SJCRH30 (cell line): ENCODE measurements at regions not wholly inside any gene's neighbourhood (a gene's known extent, or its start where the extent isn't known, plus 50 kb on each side); places are given as distances from the start of the nearest gene placed in this dataset.
"Not testable (repeated sequence)": the region's sequence is repeated elsewhere in the genome, so short reads cannot be mapped to it uniquely, and the experiment has no call there.

Experiments used
- DNase-seq, 2 experiments: peaks; one replicate each; pipeline ENCODE4 v3.0.0-alpha.2; 2015 to 2020
- H3K27ac ChIP-seq: fragments of 250-450 bp; sonication (Bioruptor Pico); 2 replicates; pipeline ENCODE4 v1.5.1; 2020; ENCODE audit warnings: mild to moderate bottlenecking, moderate library complexity
- H3K27me3 ChIP-seq: fragments of 250-450 bp; sonication (Bioruptor Pico); 2 replicates; pipeline ENCODE4 v1.5.1; 2020; ENCODE audit warnings: mild to moderate bottlenecking, moderate library complexity
- H3K36me3 ChIP-seq: fragments of 250-450 bp; sonication (Bioruptor Pico); 2 replicates; pipeline ENCODE4 v1.5.1; 2020; ENCODE audit warnings: mild to moderate bottlenecking, moderate library complexity
- H3K4me1 ChIP-seq: fragments of 250-450 bp; sonication (Bioruptor Pico); 2 replicates; pipeline ENCODE4 v1.5.1; 2020; ENCODE audit warnings: mild to moderate bottlenecking, moderate library complexity
- H3K4me3 ChIP-seq: fragments of 250-450 bp; sonication (Bioruptor Pico); 2 replicates; pipeline ENCODE4 v1.5.1; 2020; ENCODE audit warnings: mild to moderate bottlenecking, moderate library complexity
- H3K9me3 ChIP-seq: fragments of 250-450 bp; sonication (Bioruptor Pico); replicated peaks from 2 replicates; pipeline ENCODE4 v1.5.1; 2020; ENCODE audit warnings: mild to moderate bottlenecking, moderate library complexity

- H3K4me1 ChIP-seq, H3K9me3 ChIP-seq, H3K27me3 ChIP-seq: not testable (repeated sequence)
These were observed 450.5 kb upstream of the ZEB2 start for GRCh38 chr2:144970410-144970809.

GRCh38 chr2:144969564-144969963 lies 449.6 kb upstream of the ZEB2 start:
- H3K36me3 ChIP-seq, H3K27ac ChIP-seq, H3K9me3 ChIP-seq, DNase-seq, H3K4me1 ChIP-seq, H3K4me3 ChIP-seq, H3K27me3 ChIP-seq: not testable (repeated sequence)

More at GRCh38 chr2:144970410-144970809, 450.5 kb upstream of the ZEB2 start:
- H3K27ac ChIP-seq, H3K36me3 ChIP-seq, DNase-seq, H3K4me3 ChIP-seq: not testable (repeated sequence)

- Histone ChIP-seq H3K9me3 (no peaks in the 10 kb centered on the region), H3K4me1 (no peaks in the 10 kb centered on the region), H3K27me3 (no peaks in the 10 kb centered on the region), H3K4me3 (no peak overlapping the region), H3K36me3 (no peaks in the 10 kb centered on the region), H3K27ac (no peak overlapping the region)
- no peak for DNase-seq
These were observed 448.0 kb upstream of the ZEB2 start for GRCh38 chr2:144967961-144968360.

- H3K4me1 ChIP-seq = no peaks in the 10 kb centered on the region
- DNase-seq = no peak
- no peak overlapping the region for H3K4me3 ChIP-seq
- no peak overlapping the region for H3K27ac ChIP-seq
- H3K27me3 ChIP-seq = no peaks in the 10 kb centered on the region
- H3K9me3 ChIP-seq = no peaks in the 10 kb centered on the region
- no peaks in the 10 kb centered on the region for H3K36me3 ChIP-seq
These were observed 445.3 kb upstream of the ZEB2 start for GRCh38 chr2:144965172-144965571.

- no peaks in the 10 kb centered on the region for H3K36me3 ChIP-seq
- H3K27me3 ChIP-seq = no peaks in the 10 kb centered on the region
- no peak overlapping the region for H3K4me3 ChIP-seq
- no peak for DNase-seq
- no peaks in the 10 kb centered on the region for H3K9me3 ChIP-seq
- H3K27ac ChIP-seq = no peak overlapping the region
- no peaks in the 10 kb centered on the region for H3K4me1 ChIP-seq
These were observed 443.1 kb upstream of the ZEB2 start for GRCh38 chr2:144963031-144963430.

GRCh38 chr2:144959416-144959815 lies 439.5 kb upstream of the ZEB2 start:
- H3K4me1 ChIP-seq = no peaks in the 10 kb centered on the region
- DNase-seq = no peak
- no peak overlapping the region for H3K27ac ChIP-seq
- H3K36me3 ChIP-seq = no peaks in the 10 kb centered on the region
- no peaks in the 10 kb centered on the region for H3K9me3 ChIP-seq
- H3K4me3 ChIP-seq = no peak overlapping the region
- no peaks in the 10 kb centered on the region for H3K27me3 ChIP-seq

GRCh38 chr2:144950899-144951560 lies 431.1 kb upstream of the ZEB2 start:
- no peak overlapping the region for H3K4me3 ChIP-seq
- H3K36me3 ChIP-seq = no peaks in the 10 kb centered on the region
- no peaks in the 10 kb centered on the region for H3K9me3 ChIP-seq
- no peaks in the 10 kb centered on the region for H3K27me3 ChIP-seq
- DNase-seq = peak in 1 of 2 experiments; percentile 24
- H3K4me1 ChIP-seq = peaks cover 3% of the 10 kb centered on the region; the same call in 1 of the 2 replicates
- H3K27ac ChIP-seq = no peak overlapping the region

GRCh38 chr2:144948205-144948855 lies 428.4 kb upstream of the ZEB2 start:
- no peaks in the 10 kb centered on the region for H3K9me3 ChIP-seq
- H3K36me3 ChIP-seq = no peaks in the 10 kb centered on the region

GRCh38 chr2:144947709-144948037 lies 427.8 kb upstream of the ZEB2 start:
- Histone ChIP-seq H3K36me3 (no peaks in the 10 kb centered on the region), H3K27ac (no peak overlapping the region), H3K27me3 (no peaks in the 10 kb centered on the region), H3K9me3 (no peaks in the 10 kb centered on the region), H3K4me1 (peaks cover 17% of the 10 kb centered on the region), H3K4me3 (no peak overlapping the region)
- no peak for DNase-seq

More at GRCh38 chr2:144948205-144948855, 428.4 kb upstream of the ZEB2 start:
- DNase-seq = no peak
- Histone ChIP-seq H3K4me3 (no peak overlapping the region), H3K4me1 (peaks cover 16% of the 10 kb centered on the region), H3K27ac (no peak overlapping the region), H3K27me3 (no peaks in the 10 kb centered on the region)

- DNase-seq = no peak
- no peak overlapping the region for H3K27ac ChIP-seq
- no peak overlapping the region for H3K4me3 ChIP-seq
- no peaks in the 10 kb centered on the region for H3K27me3 ChIP-seq
- peaks cover 17% of the 10 kb centered on the region for H3K4me1 ChIP-seq
- no peaks in the 10 kb centered on the region for H3K9me3 ChIP-seq
- no peaks in the 10 kb centered on the region for H3K36me3 ChIP-seq
These were observed 426.3 kb upstream of the ZEB2 start for GRCh38 chr2:144946263-144946662.

GRCh38 chr2:144944546-144945220 lies 424.8 kb upstream of the ZEB2 start:
- no peak for DNase-seq
- Histone ChIP-seq H3K9me3 (no peaks in the 10 kb centered on the region), H3K27ac (peak overlapping the region; percentile 33; the same call in 1 of the 2 replicates), H3K4me3 (no peak overlapping the region), H3K27me3 (no peaks in the 10 kb centered on the region), H3K4me1 (peaks cover 17% of the 10 kb centered on the region), H3K36me3 (no peaks in the 10 kb centered on the region)

GRCh38 chr2:144943986-144944385 lies 424.1 kb upstream of the ZEB2 start:
- peaks cover 23% of the 10 kb centered on the region for H3K4me1 ChIP-seq
- H3K9me3 ChIP-seq = no peaks in the 10 kb centered on the region
- no peaks in the 10 kb centered on the region for H3K27me3 ChIP-seq
- no peak for DNase-seq
- no peaks in the 10 kb centered on the region for H3K36me3 ChIP-seq
- H3K27ac ChIP-seq = peak overlapping the region; percentile 33; the same call in 1 of the 2 replicates
- no peak overlapping the region for H3K4me3 ChIP-seq

GRCh38 chr2:144943293-144943941 lies 423.5 kb upstream of the ZEB2 start:
- Histone ChIP-seq H3K4me1 (peaks cover 28% of the 10 kb centered on the region), H3K27me3 (no peaks in the 10 kb centered on the region), H3K27ac (no peak overlapping the region; the same call in 1 of the 2 replicates), H3K9me3 (no peaks in the 10 kb centered on the region), H3K4me3 (no peak overlapping the region), H3K36me3 (no peaks in the 10 kb centered on the region)
- no peak for DNase-seq

GRCh38 chr2:144942516-144943256 lies 422.8 kb upstream of the ZEB2 start:
- no peaks in the 10 kb centered on the region for H3K36me3 ChIP-seq
- peaks cover 34% of the 10 kb centered on the region for H3K4me1 ChIP-seq
- DNase-seq = no peak
- no peak overlapping the region for H3K4me3 ChIP-seq
- H3K27me3 ChIP-seq = no peaks in the 10 kb centered on the region
- no peaks in the 10 kb centered on the region for H3K9me3 ChIP-seq
- H3K27ac ChIP-seq = no peak overlapping the region
